ENCODE measurements at regions not wholly inside any gene's neighbourhood (a gene's known extent, or its start where the extent isn't known, plus 50 kb on each side); places are given as distances from the start of the nearest gene placed in this dataset.

- no peak for DNase-seq (ENCODE audit: low read depth in 4 of 4, low spot score in 3 of 4)
Measured at GRCh38 chr22:22414266-22414665, 94.3 kb downstream of the ZNF280B start.

GRCh38 chr22:22417495-22418162, 90.9 kb downstream of the ZNF280B start:
- no peak for DNase-seq (ENCODE audit: low read depth in 4 of 4, low spot score in 3 of 4)

- DNase-seq (ENCODE audit: low read depth in 4 of 4, low spot score in 3 of 4), result no peak
Measured at GRCh38 chr22:22418163-22418549, 90.4 kb downstream of the ZNF280B start.

GRCh38 chr22:22418957-22419356, 89.6 kb downstream of the ZNF280B start:
- no peak for DNase-seq (ENCODE audit: low read depth in 4 of 4, low spot score in 3 of 4)

GRCh38 chr22:22420580-22420979, 88.0 kb downstream of the ZNF280B start:
- DNase-seq (ENCODE audit: low read depth in 4 of 4, low spot score in 3 of 4), result no peak

GRCh38 chr22:22421392-22421791, 87.2 kb downstream of the ZNF280B start:
- no peak for DNase-seq (ENCODE audit: low read depth in 4 of 4, low spot score in 3 of 4)

GRCh38 chr22:22422629-22423112, 85.9 kb downstream of the ZNF280B start:
- DNase-seq (ENCODE audit: low read depth in 4 of 4, low spot score in 3 of 4), result peak in 3 of 4 donors; percentile 38 to 54 (median 47)

GRCh38 chr22:22423681-22424080, 84.9 kb downstream of the ZNF280B start:
- DNase-seq (ENCODE audit: low read depth in 4 of 4, low spot score in 3 of 4), result no peak

- DNase-seq (ENCODE audit: low read depth in 4 of 4, low spot score in 3 of 4), result peak in 1 of 4 donors; percentile 15
Measured at GRCh38 chr22:22424210-22424800, 84.2 kb downstream of the ZNF280B start.

- no peak for DNase-seq (ENCODE audit: low read depth in 4 of 4, low spot score in 3 of 4)
Measured at GRCh38 chr22:22424956-22425355, 83.6 kb downstream of the ZNF280B start.

- DNase-seq (ENCODE audit: low read depth in 4 of 4, low spot score in 3 of 4), result no peak
Measured at GRCh38 chr22:22425356-22425755, 83.2 kb downstream of the ZNF280B start.

GRCh38 chr22:22425783-22426624, 82.5 kb downstream of the ZNF280B start:
- DNase-seq (ENCODE audit: low read depth in 4 of 4, low spot score in 3 of 4), result no peak

- no peak for DNase-seq (ENCODE audit: low read depth in 4 of 4, low spot score in 3 of 4)
Measured at GRCh38 chr22:22427542-22428065, 80.9 kb downstream of the ZNF280B start.

GRCh38 chr22:22428222-22429098, 80.1 kb downstream of the ZNF280B start:
- no peak for DNase-seq (ENCODE audit: low read depth in 4 of 4, low spot score in 3 of 4)

GRCh38 chr22:22429369-22430108, 79.0 kb downstream of the ZNF280B start:
- no peak for DNase-seq (ENCODE audit: low read depth in 4 of 4, low spot score in 3 of 4)

- no peak for DNase-seq (ENCODE audit: low read depth in 4 of 4, low spot score in 3 of 4)
Measured at GRCh38 chr22:22430111-22430820, 78.3 kb downstream of the ZNF280B start.

GRCh38 chr22:22431271-22432220, 77.0 kb downstream of the ZNF280B start:
- peak in 1 of 4 donors; percentile 55 for DNase-seq (ENCODE audit: low read depth in 4 of 4, low spot score in 3 of 4)

- no peak for DNase-seq (ENCODE audit: low read depth in 4 of 4, low spot score in 3 of 4)
Measured at GRCh38 chr22:22432479-22432878, 76.1 kb downstream of the ZNF280B start.
